GM12878 (cell line): ENCODE measurements at regions not wholly inside any gene's neighbourhood (a gene's known extent, or its start where the extent isn't known, plus 50 kb on each side); places are given as distances from the start of the nearest gene placed in this dataset.

Experiments used
- ATAC-seq: fragments of 200-7000 bp; cut with Tn5 transposase; 3 replicates; pipeline ENCODE4 v1.9.1; 2020; ENCODE audit warnings: mild to moderate bottlenecking, moderate library complexity
- BruUV-seq: library from RNA; stranded (reverse); fragments of 400-500 nt; replicated peaks from 2 replicates; lab custom pipeline; 2021; lab: Mats Ljungman, UMichigan
- CTCF ChIA-PET: fragments of 300-600 bp; sonication (Branson Sonifier 250); formaldehyde crosslinking; extraction: SDS; loops from one replicate; lab custom pipeline; 2021; ENCODE audit warnings: inconsistent platforms; lab: Yijun Ruan, JAX
- POLR2A ChIA-PET: fragments of 350-600 bp; formaldehyde crosslinking; extraction: SDS; loops from one replicate; lab custom pipeline; 2021; ENCODE audit warnings: inconsistent platforms; lab: Charles Lee
- RAD21 ChIA-PET: fragments of 300-600 bp; sonication (Branson Sonifier 250); formaldehyde crosslinking; loops from one replicate; lab custom pipeline; 2023; ENCODE audit warnings: antibody characterized with exemption; ENCODE audit not compliant: unreplicated experiment; lab: Charles Lee
- SMC1A ChIA-PET: fragments of 300-600 bp; sonication (Branson Sonifier 250); formaldehyde crosslinking; loops from one replicate; lab custom pipeline; 2023; ENCODE audit not compliant: unreplicated experiment, uncharacterized antibody; lab: Charles Lee
- DNase-seq: peaks from one replicate; pipeline ENCODE4 v3.0.0-alpha.2; 2011; ENCODE audit warnings: low read depth, low spot score
- FAIRE-seq: peaks from 3 replicates; lab custom pipeline; 2011; peaks lifted over from hg19 to GRCh38; lab: Jason Lieb, UNC
- H2AFZ ChIP-seq: 2 replicates; pipeline ENCODE4 v1.6.0; 2011; ENCODE audit warnings: low read depth, low read length, control low read depth; ENCODE audit not compliant: control insufficient read depth
- H3K27ac ChIP-seq: 2 replicates; pipeline ENCODE4 v1.5.1; 2011; ENCODE audit warnings: control low read depth; ENCODE audit not compliant: control insufficient read depth, insufficient read depth
- H3K27me3 ChIP-seq, 2 experiments: replicated peaks in 1 of 2; 2 replicates each; pipeline versions ENCODE4 v1.6.0 to v1.6.1; 2011; ENCODE audit warnings: low read length in 1 of 2; ENCODE audit not compliant: control insufficient read depth in 2 of 2, insufficient read depth in 2 of 2
- H3K36me3 ChIP-seq, 2 experiments: 2 replicates each; pipeline ENCODE4 v1.5.1; 2011; ENCODE audit warnings: low read length in 1 of 2; ENCODE audit not compliant: control insufficient read depth in 2 of 2, insufficient read depth in 2 of 2
- H3K4me1 ChIP-seq: 2 replicates; pipeline ENCODE4 v1.6.1; 2011; ENCODE audit warnings: mild to moderate bottlenecking, low read length, moderate library complexity, mixed read lengths; ENCODE audit not compliant: control insufficient read depth, insufficient read depth
- H3K4me2 ChIP-seq: 2 replicates; pipeline ENCODE4 v1.6.0; 2011; ENCODE audit warnings: control low read depth; ENCODE audit not compliant: control insufficient read depth, insufficient read depth
- H3K4me3 ChIP-seq: fragments of 200-600 bp; sonication (generic); 2 replicates; pipeline ENCODE4 v1.5.1; 2016
- H3K79me2 ChIP-seq: 2 replicates; pipeline ENCODE4 v1.6.0; 2011; ENCODE audit warnings: low read length; ENCODE audit not compliant: control insufficient read depth, insufficient read depth
- H3K9ac ChIP-seq: 2 replicates; pipeline ENCODE4 v1.8.0; 2011; ENCODE audit warnings: low read length, control low read depth, mixed read lengths; ENCODE audit not compliant: control insufficient read depth, insufficient read depth
- H3K9me3 ChIP-seq: replicated peaks from 3 replicates; pipeline ENCODE4 v1.5.1; 2011; ENCODE audit warnings: mild to moderate bottlenecking, low read length; ENCODE audit not compliant: control insufficient read depth, insufficient read depth
- H4K20me1 ChIP-seq: 2 replicates; pipeline ENCODE4 v1.6.0; 2011; ENCODE audit not compliant: control insufficient read depth, insufficient read depth
- BMI1 ChIP-seq: fragments of 450-650 bp; IDR thresholded peaks from 2 replicates; pipeline ENCODE4 v1.6.1; 2016; ENCODE audit warnings: mild to moderate bottlenecking, moderate library complexity, borderline replicate concordance
- IRF4 ChIP-seq: IDR thresholded peaks from 2 replicates; pipeline ENCODE4 v1.6.1; 2011; ENCODE audit warnings: low read depth, low read length
- JUND ChIP-seq: IDR thresholded peaks from 2 replicates; pipeline ENCODE4 v1.6.1; 2012; ENCODE audit warnings: low read depth, mild to moderate bottlenecking, low read length, improper control_type of control experiment, moderate library complexity
- RFX5 ChIP-seq: IDR thresholded peaks from 2 replicates; pipeline ENCODE4 v1.6.1; 2011; ENCODE audit warnings: low read depth, low read length, improper control_type of control experiment
- SMAD1 ChIP-seq: fragments of 450-650 bp; IDR thresholded peaks from 2 replicates; pipeline ENCODE4 v1.6.1; 2018; ENCODE audit warnings: mild to moderate bottlenecking, low read depth; ENCODE audit not compliant: partially characterized antibody
- SPI1 ChIP-seq: IDR thresholded peaks from 2 replicates; pipeline ENCODE4 v1.6.1; 2011; ENCODE audit warnings: low read depth, mild to moderate bottlenecking, low read length, moderate library complexity, borderline replicate concordance; ENCODE audit not compliant: insufficient read depth
- TAF1 ChIP-seq: IDR thresholded peaks from 2 replicates; pipeline ENCODE4 v1.6.1; 2011; ENCODE audit warnings: mild to moderate bottlenecking, low read depth, low read length, borderline replicate concordance
- WGBS: methylation state at CpG from one replicate; pipeline ENCODE4 v1.1.6; 2016; ENCODE audit warnings: low lambda C conversion rate; ENCODE audit not compliant: insufficient replicate concordance, insufficient coverage; ENCODE audit errors: missing lambda C conversion rate; 5-methylcytosine and 5-hydroxymethylcytosine counted together
- in situ Hi-C: fragments of 300-500 bp; cut with MboI; formaldehyde crosslinking; loops from 9 replicates; pipeline ENCODE4 v1.14.3; 2018; ENCODE audit warnings: mixed read lengths
- intact Hi-C: fragments of 100-400 bp; cut with micrococcal nuclease; formaldehyde crosslinking; loops from one replicate; pipeline ENCODE4 v1.14.2; 2022; ENCODE audit not compliant: unreplicated experiment
- TF ChIP-seq, protein P1 (sequence below): fragments of 150-350 bp; IDR thresholded peaks from 2 replicates; pipeline ENCODE4 v1.6.1; 2016; ENCODE audit warnings: low read depth, low read length
- TF ChIP-seq, protein P2 (sequence below): fragments of 450-650 bp; IDR thresholded peaks from 2 replicates; pipeline ENCODE4 v1.6.1; 2017; ENCODE audit warnings: mild to moderate bottlenecking, moderate library complexity

DNA sequence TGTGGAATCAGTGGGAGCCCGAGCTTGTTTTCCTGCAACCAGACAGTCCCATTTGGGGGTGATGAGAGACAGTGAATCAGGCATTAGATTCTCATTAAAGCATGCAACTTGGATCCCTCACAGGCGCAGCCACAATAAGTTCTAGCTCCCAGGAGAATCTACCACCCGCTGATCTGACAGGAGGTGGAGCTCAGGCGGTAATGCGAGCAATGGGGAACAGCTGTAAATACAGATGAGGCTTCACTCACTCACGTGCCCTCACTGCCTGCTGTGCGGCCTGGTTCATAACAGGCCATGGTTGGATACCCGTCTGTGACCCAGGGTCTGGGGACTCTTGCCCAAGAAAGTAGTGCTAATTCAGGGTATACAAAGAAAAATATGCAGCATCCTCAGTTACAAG is 144.8 kb upstream of the RGPD4 start:
- BruUV-seq = no TSS peak
- Histone ChIP-seq H3K27ac (no peak overlapping the region), H3K27me3 (no peaks in the 10 kb centered on the region), H4K20me1 (no peaks in the 10 kb centered on the region), H3K4me1 (no peaks in the 10 kb centered on the region), H3K9ac (no peak overlapping the region), H3K4me3 (no peak overlapping the region), H2AFZ (no peak overlapping the region), H3K79me2 (no peaks in the 10 kb centered on the region), H3K4me2 (no peak overlapping the region), H3K9me3 (no peaks in the 10 kb centered on the region), H3K36me3 (no peaks in the 10 kb centered on the region)
- ChIA-PET SMC1A (no interaction called here), CTCF (no interaction called here), RAD21 (no interaction called here), POLR2A (no interaction called here)
- in situ Hi-C loops (no loop called here), intact Hi-C loops (no loop called here)
- TF ChIP-seq JUND (no peak), IRF4 (no peak), SMAD1 (no peak), BMI1 (no peak)
- TF ChIP-seq, protein P1, sequence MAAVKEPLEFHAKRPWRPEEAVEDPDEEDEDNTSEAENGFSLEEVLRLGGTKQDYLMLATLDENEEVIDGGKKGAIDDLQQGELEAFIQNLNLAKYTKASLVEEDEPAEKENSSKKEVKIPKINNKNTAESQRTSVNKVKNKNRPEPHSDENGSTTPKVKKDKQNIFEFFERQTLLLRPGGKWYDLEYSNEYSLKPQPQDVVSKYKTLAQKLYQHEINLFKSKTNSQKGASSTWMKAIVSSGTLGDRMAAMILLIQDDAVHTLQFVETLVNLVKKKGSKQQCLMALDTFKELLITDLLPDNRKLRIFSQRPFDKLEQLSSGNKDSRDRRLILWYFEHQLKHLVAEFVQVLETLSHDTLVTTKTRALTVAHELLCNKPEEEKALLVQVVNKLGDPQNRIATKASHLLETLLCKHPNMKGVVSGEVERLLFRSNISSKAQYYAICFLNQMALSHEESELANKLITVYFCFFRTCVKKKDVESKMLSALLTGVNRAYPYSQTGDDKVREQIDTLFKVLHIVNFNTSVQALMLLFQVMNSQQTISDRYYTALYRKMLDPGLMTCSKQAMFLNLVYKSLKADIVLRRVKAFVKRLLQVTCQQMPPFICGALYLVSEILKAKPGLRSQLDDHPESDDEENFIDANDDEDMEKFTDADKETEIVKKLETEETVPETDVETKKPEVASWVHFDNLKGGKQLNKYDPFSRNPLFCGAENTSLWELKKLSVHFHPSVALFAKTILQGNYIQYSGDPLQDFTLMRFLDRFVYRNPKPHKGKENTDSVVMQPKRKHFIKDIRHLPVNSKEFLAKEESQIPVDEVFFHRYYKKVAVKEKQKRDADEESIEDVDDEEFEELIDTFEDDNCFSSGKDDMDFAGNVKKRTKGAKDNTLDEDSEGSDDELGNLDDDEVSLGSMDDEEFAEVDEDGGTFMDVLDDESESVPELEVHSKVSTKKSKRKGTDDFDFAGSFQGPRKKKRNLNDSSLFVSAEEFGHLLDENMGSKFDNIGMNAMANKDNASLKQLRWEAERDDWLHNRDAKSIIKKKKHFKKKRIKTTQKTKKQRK = no peak
- no peak for DNase-seq
- FAIRE-seq = no peak
- 43% methylated on average over 8 of the region's 8 CpGs for WGBS
- no peak for ATAC-seq

DNA sequence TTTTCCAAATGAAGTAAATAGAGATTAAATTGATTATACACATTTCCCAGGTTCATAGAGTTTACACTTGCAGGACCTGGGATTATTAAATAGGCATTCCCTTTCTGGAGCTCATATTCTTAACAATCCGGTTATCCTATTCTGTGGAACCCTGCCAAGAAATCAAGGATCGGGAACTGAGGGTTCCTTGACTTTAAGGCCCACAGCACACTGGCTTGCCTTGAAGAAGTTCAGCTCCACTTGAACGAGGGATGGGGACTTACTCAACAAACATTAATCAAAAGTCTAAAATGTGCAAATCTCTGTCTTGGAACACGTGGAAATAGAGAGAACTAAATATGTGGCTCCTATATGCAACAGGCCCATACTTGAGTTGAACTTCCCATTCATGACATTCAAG is 142.3 kb upstream of the RGPD4 start:
- ATAC-seq = no peak
- H2AFZ ChIP-seq = no peak overlapping the region
- no peak overlapping the region for H3K4me2 ChIP-seq
- RAD21 ChIA-PET = no interaction called here
- H3K27me3 ChIP-seq = no peaks in the 10 kb centered on the region
- H4K20me1 ChIP-seq = no peaks in the 10 kb centered on the region
- H3K9me3 ChIP-seq = no peaks in the 10 kb centered on the region
- FAIRE-seq = no peak
- H3K4me1 ChIP-seq = no peaks in the 10 kb centered on the region
- CTCF ChIA-PET = no interaction called here
- no peak overlapping the region for H3K9ac ChIP-seq
- in situ Hi-C loops (no loop called here), intact Hi-C loops (no loop called here)
- no peak overlapping the region for H3K4me3 ChIP-seq
- SMC1A ChIA-PET = no interaction called here
- H3K27ac ChIP-seq = no peak overlapping the region
- H3K36me3 ChIP-seq = no peaks in the 10 kb centered on the region
- POLR2A ChIA-PET = no interaction called here
- 38% methylated on average over 4 of the region's 4 CpGs for WGBS
- DNase-seq = no peak
- H3K79me2 ChIP-seq = no peaks in the 10 kb centered on the region
- BruUV-seq = no TSS peak
- TF ChIP-seq SMAD1 (no peak), RFX5 (no peak), SPI1 (no peak), TAF1 (no peak)
- TF ChIP-seq, protein P2, sequence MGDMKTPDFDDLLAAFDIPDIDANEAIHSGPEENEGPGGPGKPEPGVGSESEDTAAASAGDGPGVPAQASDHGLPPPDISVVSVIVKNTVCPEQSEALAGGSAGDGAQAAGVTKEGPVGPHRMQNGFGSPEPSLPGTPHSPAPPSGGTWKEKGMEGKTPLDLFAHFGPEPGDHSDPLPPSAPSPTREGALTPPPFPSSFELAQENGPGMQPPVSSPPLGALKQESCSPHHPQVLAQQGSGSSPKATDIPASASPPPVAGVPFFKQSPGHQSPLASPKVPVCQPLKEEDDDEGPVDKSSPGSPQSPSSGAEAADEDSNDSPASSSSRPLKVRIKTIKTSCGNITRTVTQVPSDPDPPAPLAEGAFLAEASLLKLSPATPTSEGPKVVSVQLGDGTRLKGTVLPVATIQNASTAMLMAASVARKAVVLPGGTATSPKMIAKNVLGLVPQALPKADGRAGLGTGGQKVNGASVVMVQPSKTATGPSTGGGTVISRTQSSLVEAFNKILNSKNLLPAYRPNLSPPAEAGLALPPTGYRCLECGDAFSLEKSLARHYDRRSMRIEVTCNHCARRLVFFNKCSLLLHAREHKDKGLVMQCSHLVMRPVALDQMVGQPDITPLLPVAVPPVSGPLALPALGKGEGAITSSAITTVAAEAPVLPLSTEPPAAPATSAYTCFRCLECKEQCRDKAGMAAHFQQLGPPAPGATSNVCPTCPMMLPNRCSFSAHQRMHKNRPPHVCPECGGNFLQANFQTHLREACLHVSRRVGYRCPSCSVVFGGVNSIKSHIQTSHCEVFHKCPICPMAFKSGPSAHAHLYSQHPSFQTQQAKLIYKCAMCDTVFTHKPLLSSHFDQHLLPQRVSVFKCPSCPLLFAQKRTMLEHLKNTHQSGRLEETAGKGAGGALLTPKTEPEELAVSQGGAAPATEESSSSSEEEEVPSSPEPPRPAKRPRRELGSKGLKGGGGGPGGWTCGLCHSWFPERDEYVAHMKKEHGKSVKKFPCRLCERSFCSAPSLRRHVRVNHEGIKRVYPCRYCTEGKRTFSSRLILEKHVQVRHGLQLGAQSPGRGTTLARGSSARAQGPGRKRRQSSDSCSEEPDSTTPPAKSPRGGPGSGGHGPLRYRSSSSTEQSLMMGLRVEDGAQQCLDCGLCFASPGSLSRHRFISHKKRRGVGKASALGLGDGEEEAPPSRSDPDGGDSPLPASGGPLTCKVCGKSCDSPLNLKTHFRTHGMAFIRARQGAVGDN = no peak
